DMS53 (cell line): ENCODE measurements at regions not wholly inside any gene's neighbourhood (a gene's known extent, or its start where the extent isn't known, plus 50 kb on each side); places are given as distances from the start of the nearest gene placed in this dataset.

ENCODE experiments used
- DNase-seq: peaks from one replicate; lab custom pipeline; 2025; lab: John Stamatoyannopoulos, UW

DNA sequence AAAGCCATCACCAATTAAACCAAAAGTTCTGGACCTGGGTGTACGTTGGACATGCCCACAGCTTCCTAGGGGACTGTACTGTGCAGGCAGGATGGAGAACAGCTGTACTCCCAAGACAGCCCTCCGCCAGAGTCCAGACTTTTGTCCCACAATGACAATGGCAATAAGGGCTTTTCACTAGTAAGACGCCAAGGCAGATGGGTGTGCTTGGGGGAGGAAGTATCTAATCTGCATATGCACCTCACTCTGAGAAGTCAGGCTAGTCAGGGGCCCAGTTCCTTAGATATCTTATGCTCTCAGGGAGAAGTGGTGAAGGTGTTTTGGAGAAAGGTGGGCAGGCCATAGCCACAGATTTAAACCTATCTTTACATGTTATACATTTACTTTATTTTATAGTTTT is 85.1 kb upstream of the USP47 start:
- no peak for DNase-seq

DNA sequence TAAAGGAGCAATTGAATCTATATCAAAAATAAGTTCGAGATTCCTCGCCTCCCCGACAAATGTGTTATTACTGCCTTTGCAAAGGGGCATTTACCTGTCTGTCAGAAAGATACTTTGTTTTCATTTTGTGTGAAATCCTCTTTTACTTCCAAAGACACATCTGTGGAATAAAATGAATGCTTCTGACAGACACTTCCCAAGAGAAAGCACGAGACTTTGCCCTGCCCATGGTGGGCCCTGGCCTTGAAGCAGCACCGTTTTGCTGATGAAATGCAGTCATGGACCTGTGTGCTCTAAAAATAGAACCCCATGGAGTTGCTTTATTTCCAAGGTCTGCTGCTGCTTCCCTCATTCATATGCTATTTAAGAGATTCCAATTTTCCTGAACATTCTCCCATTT is 85.9 kb upstream of the USP47 start:
- DNase-seq: no peak

DNA sequence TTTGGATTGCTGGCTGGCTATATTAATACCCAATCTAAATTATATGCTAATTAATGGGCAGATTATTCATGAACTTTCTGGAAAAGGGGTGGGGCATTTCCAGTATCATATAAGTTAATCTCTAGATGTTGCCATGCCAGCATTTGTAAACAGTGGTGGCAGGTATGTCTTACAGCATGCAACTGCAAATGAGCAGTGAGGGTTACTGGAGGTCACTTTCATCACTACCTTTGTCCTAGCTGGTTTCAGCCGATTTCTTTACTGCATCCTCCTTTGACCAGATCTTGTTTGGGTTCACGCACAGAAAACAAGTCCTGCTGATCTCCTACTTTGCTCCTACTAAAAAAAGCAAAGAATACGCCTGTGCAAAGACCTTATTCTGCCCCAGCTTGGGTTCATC is 89.1 kb upstream of the USP47 start:
- DNase-seq: no peak

DNA sequence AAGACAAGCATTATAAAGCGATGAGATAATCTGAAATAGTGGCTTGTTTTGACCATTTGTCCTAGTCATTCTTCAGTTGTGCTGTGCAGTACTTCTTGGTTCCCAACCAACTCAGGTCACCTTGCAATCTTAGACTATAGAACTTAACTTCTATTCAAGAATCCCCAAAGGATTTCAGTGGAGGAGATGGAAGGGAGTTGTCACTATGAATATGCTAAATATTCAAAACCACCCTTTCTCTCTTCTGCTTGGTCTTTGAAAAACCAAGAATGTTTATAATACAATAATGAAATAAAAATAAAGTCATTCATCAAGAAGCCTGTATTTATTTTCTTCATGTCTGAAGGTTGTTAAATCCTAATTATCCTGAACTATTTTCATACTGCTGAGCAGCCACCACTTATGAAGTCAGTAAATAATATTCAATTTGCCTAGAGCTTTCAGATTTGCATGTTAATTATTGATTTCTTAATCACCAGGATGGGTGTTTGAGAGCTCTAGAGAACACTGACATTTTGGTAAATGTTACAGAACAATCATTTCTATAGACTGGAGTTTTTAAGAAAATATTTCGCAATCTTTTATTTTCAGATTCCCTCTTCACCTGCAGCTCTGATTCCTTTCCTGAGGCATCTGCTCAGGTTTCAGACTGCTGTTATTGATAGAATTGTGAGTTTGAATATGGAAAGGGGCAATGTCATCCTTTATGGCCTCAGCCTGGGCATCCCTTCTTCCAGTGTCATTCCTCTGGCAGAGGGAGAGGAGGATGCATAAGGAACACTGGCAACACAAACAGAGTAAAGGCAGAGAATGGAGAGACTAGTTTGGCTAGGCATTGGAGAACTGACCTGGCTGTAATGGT is 91.5 kb upstream of the USP47 start:
- DNase-seq: no peak

DNA sequence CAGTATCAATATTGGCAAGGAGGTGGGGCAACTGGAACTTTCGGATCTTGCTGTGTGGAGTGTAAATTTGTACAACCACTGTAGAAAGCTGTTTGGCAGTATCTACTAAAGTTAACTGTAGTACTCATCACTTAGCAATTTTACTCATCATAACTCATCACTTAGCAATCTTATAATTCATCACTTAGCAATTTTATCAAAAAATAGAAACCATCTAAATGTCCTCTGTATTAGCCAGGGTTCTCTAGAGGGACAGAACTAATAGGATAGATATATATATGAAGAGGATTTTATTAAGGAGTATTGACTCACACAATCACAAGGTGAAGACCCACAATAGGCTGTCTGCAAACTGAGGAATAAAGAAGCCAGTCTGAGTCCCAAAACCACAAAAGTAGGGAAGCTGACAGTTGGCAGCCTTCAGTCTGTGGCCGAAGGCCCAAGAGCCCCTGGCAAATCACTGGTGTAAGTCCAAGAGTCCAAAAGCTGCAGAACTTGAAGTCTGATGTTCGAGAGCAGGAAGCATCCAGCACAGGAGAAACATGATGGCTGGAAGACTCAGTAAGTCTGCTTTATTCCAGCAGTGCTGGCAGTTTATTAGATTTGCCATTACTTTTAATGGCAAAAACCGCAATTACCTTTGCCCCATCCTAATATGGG is 92.9 kb upstream of the USP47 start:
- no peak for DNase-seq

DNA sequence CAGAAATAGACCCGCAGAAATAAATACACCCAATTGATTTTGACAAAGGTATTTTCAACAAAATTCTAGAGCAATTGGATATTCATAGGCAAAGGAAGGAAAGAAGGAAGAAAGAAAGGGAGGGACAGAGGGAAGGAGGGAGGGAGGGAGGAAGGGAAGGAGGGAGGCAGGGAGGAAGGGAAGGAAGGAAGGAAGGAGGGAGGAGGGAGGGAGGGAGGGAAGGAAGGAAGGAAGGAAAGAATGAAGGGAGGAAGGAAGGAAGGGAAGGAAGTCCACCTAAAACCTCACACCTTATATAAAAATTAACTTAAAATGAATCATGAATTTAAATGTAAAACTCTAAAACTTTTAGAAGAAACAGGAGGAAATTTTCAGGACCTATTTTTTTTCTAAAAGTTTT is 94.2 kb upstream of the USP47 start:
- no peak for DNase-seq

DNA sequence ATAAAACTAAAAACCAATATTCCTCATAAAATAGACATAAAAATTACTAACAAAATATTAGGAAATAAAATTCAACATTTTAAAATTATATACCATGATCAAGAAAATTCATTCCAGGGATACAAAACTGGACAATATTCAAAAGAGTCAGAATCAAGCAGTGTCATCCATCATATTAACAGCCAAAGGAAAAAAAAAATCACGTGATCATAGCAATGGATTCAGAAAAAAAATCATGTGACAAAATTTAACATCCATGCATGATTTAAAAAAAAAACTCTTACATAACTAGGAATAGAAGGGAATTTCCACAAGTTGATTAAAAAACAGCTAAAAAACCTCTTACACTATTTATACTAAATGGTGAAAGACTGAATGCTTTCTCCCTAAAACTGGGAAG is 95.3 kb upstream of the USP47 start:
- DNase-seq: no peak

DNA sequence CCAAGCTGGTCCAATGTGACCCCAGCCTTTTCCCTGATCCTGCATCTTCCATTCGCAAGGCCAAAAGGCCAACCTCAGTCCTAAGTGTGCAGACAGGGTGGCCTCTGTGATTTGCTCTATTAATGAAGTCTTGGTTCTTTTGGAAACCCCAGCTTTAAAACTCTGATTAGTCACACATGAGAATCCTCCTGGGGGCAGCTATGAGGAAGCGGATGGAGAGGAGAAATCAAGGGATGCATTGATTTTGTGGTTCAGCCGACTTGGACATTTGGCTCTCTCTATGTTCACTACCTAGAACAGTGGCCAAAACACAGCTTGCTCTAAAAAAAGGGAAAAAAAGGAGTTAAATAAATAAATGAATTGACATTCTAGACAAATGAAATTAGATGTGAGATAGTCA is 98.6 kb upstream of the USP47 start:
- no peak for DNase-seq

DNA sequence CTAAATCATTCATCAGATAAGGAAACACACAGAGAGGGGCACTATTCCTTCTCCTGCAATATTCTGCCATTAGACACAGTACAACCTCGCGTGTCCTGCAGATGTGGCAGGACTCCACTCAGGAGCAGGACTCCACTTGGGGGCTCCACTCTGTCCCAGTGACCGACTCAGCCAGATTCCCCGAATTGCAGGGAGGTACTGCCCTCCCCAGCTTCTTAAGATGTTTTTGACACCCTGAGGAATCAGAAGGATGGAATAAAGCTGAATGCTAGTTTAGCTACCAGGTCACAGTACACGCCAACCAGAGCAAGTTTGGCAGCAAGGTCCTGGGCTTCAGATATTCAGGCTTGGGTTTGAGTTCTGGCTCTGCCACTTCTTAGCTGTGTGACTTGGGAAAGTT is 99.3 kb upstream of the USP47 start:
- no peak for DNase-seq

DNA sequence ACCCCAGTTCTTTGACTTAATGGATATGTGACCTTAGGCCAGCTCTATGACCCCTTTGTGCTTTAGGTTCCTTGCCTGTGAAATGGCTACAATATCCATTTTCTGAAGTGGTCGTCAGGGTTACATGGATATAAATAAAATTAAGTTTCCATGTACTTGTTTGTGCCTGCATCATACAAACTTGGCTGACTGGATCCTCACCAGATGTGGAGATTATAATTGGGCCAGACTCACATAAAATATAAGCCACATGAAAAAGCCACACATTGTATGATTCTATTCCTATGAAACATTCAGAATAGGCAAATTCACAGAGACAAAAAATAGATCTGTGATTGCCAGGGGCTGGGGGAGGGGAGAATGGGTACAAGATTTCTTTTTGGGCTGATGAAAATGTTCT is 100.9 kb upstream of the USP47 start:
- no peak for DNase-seq

DNA sequence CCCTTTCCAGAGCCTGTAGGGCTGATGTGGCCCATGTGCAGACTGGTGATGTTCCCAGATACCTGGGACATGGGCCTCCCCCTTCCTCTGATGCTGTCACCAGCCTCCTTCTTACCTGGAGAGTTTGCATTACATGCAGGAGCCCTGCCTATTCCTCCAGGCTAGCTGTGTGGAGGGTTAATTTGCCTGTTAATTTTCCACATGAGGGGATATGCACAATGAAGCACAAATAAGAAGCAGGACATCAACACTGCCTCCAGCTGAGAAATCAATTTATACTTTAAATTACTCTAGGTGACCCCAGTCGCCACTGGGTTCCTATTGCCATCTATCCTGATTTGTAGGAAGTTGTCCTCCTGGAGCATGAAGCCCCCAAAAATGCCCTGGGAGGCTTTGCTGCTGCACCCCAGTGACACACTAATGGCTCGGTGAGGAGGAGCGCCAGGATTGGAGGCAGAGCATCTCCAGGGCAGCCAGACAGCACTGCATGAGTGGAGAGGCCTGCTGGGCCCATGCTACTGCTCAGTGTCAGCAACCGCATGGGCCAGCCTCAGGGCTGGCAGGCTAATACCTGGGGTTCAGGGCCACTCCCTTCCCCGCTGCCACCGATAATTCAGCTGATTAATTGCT is 101.6 kb upstream of the USP47 start:
- DNase-seq: no peak

DNA sequence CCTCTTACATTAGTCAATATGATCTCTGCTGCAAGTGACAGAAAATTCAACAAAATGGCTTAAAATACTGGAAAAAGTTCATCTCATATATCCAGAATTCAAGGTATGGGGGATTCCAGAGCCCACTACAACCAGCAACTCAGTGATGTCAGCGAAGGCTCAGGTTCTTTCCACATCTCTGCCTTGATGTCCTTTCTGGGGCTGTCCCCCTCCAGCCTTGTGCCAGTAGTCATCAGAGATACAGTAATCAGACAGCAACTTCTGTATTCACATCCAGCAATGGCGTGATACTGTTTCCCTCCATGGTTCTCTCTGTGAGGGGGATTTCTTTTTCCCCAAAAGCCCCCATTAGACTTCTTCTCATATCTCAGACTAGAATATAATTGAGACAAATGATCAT is 103.4 kb upstream of the USP47 start:
- no peak for DNase-seq

DNA sequence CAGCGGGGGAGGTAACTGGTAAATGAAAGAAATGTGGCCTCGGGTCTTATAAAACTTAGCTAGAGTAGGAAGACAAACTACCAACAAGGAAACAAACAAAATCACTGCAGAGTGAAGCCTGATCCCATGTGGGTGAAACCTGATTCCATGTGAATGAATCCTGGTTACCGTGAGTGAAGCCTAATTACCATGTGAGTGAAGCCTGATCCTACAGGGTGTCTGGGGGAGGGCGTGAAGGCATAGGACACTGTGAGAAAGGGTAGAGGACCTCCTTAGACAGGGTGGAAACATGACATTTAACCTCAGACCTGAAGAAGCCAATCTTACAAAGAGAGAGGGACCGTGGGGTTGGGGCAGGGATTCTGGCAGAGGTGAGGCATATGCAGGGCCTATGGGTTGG is 106.2 kb upstream of the USP47 start:
- no peak for DNase-seq

DNA sequence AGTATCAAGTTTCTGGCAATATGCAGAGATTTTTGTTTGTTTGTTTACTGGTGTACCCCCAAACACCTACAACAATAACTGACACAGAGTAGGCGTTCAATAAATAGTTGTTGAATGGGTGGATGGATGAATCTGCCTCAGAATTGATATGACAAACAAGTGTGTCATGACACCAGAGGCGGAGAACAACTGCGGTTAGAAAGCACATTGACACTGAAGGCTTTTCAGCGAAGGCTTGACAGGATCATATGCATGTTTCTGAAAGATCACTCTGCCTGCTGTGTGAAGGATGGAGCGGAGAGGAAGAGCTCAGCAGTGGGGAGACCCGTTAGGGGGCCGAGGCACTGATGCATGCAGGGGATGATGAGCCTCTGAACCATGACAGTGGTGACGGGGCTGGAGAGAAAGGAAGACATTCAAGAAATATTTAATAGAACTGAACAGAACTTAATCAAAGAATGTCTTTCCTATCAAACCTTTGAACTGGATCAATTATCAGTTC is 108.5 kb upstream of the USP47 start:
- no peak for DNase-seq

DNA sequence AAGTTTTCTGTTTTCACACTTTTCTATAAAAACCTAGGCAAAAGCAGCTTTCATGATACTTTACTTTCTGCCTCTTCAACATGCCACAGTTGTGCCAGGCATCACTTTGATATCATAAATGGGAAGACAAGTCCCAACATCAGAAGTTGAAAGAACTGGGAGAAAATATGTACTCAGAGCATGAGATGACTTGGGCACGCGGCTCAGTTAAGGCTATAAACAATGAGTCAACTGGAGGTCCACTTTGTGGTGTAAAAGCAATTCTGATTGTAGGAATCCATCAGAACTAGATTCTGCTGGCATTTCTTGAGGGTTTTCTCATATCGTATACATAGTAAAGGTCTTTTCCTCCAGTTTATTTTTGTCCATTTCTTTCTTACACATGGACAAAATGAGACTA is 109.7 kb upstream of the USP47 start:
- DNase-seq: no peak

DNA sequence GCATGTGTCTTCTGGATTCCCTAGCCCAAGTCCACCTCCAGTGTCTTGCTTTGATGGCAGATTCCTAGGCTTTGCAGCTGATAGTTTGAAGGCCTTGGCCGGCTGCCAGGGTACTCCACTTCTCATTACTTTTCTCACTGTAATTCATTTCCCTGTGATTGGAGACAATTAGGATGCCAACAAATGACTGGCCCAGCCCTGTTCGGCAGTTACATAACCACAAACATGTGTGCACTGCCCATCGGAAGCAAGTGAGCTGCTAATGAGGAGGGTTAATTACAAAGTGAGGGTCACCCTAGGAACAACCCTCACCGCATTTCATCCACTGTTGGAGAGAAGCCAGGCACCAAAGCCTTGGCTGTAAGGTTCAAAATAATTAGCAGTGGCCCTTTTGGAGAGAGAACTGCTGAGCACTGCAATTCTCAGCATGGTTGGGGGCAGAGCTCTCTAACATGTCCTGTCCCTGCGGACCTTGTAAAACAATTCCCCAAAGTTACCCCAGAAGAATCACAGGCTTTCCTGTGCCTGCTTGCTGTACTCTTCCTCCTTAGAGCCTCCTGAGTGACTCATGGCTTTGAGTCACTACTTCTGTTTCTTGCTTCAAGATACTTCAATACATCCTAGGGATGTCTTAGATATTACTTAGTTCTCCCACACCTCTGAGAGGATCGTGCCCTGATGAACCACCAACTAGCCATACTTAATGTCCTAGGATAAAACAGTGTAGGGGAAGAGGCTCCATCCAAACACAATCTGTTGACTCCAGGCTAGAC is 109.7 kb upstream of the GALNT18 start:
- DNase-seq: peak; percentile 17

DNA sequence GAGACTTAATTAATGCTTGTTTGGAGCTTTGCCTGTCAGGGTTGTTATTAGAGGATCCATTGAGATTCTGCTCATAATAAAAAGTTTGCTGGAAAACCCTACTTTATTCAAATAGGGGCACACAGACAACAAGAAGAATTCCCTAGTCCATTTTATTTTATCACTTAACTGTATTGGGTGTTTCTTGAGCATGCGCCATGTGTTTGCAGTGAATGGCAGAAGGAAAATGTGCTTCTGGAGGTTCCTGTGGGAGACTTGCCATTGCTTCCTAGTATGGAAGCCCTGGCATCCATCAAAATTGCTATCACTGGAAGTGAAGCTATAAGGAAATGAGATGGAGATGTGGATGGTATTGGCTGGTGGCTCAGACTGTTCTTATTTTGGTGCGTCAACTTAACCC is 106.6 kb upstream of the GALNT18 start:
- no peak for DNase-seq

DNA sequence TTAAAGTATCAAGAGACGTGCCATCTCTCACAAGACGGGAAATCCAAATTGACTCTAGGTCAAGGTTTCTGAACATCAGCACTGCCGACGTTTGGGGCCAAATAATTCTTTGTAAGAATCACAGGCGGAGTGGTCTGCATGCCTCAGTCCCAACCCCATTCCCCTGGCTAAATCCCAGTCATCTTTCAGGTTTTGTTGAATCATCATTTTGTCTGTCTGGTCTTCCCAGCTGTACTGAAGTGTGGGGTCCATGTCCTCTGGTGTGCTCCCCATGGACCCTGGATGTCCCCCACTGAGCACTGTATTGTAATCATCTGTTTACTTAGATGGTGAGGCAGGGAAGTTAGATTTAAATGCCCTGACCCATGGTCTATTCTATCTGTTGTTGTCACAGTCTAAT is 103.6 kb upstream of the GALNT18 start:
- no peak for DNase-seq

DNA sequence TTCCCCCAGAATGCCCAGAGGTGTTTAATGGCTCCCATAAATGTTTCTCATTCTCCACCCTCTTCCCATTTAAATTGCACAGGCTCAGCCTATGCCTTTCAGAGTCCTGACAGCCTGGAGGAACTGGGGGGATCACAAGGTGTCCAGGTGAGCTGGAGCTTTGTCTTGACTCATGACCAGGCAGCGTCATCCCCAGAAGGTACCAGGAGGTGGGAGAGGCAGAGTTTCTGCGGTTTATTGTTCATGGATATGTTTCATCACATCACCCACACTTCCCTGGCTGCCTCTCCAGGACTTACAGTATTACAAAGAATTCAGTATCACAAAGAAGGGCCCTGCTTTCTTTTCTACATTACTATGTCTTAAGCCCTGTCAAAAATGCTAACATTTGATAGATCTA is 103.2 kb upstream of the GALNT18 start:
- DNase-seq: no peak

DNA sequence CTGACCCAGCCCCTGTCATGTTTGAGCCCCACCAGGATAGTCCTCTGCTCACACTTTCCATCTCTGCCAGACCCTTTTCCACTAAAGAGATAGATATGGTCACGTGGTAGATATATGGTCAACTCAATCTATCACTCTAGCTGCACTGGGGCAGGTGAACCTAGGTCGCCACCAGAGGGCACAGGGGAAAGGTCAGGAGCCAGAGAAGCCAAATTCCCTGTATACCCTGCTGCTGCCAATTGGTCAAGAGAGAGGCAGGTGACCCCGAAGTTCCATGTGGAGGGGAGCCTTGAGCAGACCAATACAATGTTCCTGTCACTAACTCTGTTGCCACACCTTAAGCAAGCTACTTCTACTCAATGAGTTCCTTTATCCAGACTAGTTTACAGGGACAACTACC is 101.1 kb upstream of the GALNT18 start:
- no peak for DNase-seq

DNA sequence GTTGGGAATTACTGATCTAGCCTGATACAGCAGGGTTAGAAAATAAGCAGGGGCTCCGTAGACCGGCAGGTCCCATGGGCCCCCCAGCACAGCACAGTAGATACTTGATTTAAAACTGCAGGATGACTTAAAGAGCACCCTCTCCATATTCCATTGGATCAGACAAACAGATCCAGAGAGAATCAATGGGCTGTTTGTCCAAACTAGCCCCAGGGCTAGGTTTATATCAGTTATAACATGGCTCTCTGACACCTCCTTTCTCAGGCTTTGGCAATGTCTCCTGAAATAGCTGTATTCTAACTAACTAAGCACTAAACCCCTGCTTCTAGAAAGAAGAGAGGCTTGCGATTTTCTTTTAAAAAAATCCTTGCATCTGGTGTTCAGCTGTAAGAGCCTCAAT is 100.4 kb upstream of the GALNT18 start:
- DNase-seq: no peak

DNA sequence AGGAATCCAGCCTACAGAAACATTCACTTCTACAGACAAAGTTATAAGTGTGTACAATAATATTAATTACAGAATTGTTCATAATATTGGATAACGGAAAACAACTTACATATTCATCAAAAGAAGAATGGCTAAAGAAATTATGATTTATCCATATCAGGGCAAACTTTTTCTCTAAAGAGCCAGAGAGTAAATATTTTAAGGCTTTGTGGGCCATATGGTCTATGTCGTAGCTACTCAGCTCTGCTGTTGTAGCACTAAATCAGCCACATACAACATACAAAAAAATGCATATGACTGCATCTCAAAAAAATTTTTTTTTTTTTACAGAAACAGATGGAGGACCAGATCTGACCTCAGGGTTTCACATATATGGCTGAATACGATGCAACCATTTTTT is 96.7 kb upstream of the GALNT18 start:
- DNase-seq: no peak
